Keratinocyte (primary cell): ENCODE measurements at regions not wholly inside any gene's neighbourhood (a gene's known extent, or its start where the extent isn't known, plus 50 kb on each side); places are given as distances from the start of the nearest gene placed in this dataset.

Experiments
- DNase-seq: peaks from one replicate; pipeline ENCODE4 v3.0.0-alpha.2; 2011; ENCODE audit warnings: low read depth, missing footprints, low spot score
- FAIRE-seq: peaks from 2 replicates; lab custom pipeline; 2011; peaks lifted over from hg19 to GRCh38; lab: Jason Lieb, UNC
- H2AFZ ChIP-seq: 2 replicates; pipeline ENCODE4 v1.6.0; 2012; ENCODE audit warnings: low read length, control low read depth, inconsistent platforms; ENCODE audit not compliant: control insufficient read depth
- H3K27ac ChIP-seq: 2 replicates; pipeline ENCODE4 v1.5.1; 2011; ENCODE audit warnings: low read length; ENCODE audit not compliant: control insufficient read depth, insufficient read depth
- H3K27me3 ChIP-seq: 3 replicates; pipeline ENCODE4 v1.6.0; 2011; ENCODE audit warnings: low read length; ENCODE audit not compliant: control insufficient read depth, insufficient read depth; ENCODE audit errors: extremely low read depth
- H3K36me3 ChIP-seq, 2 experiments: 2 replicates in 1 of 2; 3 replicates in 1 of 2; pipeline ENCODE4 v1.5.1; 2011; ENCODE audit warnings: low read length in 2 of 2, mild to moderate bottlenecking in 1 of 2; ENCODE audit not compliant: control insufficient read depth in 2 of 2, insufficient read depth in 2 of 2; ENCODE audit errors: extremely low read depth in 1 of 2
- H3K4me1 ChIP-seq: 3 replicates; pipeline ENCODE4 v1.5.1; 2011; ENCODE audit warnings: low read length; ENCODE audit not compliant: control insufficient read depth, insufficient read depth; ENCODE audit errors: extremely low read depth
- H3K4me2 ChIP-seq: 3 replicates; pipeline ENCODE4 v1.6.0; 2011; ENCODE audit warnings: low read depth, low read length; ENCODE audit not compliant: control insufficient read depth, insufficient read depth; ENCODE audit errors: extremely low read depth
- H3K4me3 ChIP-seq, 3 experiments: fragments of 200-600 bp in 1 of 3; sonication (generic) in 1 of 3; 2 replicates in 2 of 3; 3 replicates in 1 of 3; pipeline ENCODE4 v1.5.1; 2011 to 2016; ENCODE audit warnings: low read length in 3 of 3, mild to moderate bottlenecking in 3 of 3, control low read depth in 2 of 3, inconsistent platforms in 1 of 3, low read depth in 1 of 3, mixed read lengths in 1 of 3, mixed run types in 1 of 3, moderate library complexity in 1 of 3; ENCODE audit not compliant: control insufficient read depth in 2 of 3, insufficient read depth in 2 of 3; ENCODE audit errors: extremely low read depth in 1 of 3
- H3K79me2 ChIP-seq: 2 replicates; pipeline ENCODE4 v1.6.0; 2012; ENCODE audit warnings: low read length; ENCODE audit not compliant: control insufficient read depth, insufficient read depth
- H3K9ac ChIP-seq: 3 replicates; pipeline ENCODE4 v1.6.0; 2011; ENCODE audit warnings: low read length; ENCODE audit not compliant: control insufficient read depth, insufficient read depth; ENCODE audit errors: extremely low read depth
- H3K9me1 ChIP-seq: 3 replicates; pipeline ENCODE4 v1.6.0; 2011; ENCODE audit warnings: low read length; ENCODE audit not compliant: control insufficient read depth, insufficient read depth; ENCODE audit errors: extremely low read depth
- H3K9me3 ChIP-seq: 2 replicates; pipeline ENCODE4 v1.5.1; 2012; ENCODE audit warnings: low read depth, low read length; ENCODE audit not compliant: control insufficient read depth
- H4K20me1 ChIP-seq: 3 replicates; pipeline ENCODE4 v1.6.0; 2011; ENCODE audit warnings: low read length; ENCODE audit not compliant: control insufficient read depth, insufficient read depth; ENCODE audit errors: extremely low read depth
- CTCF ChIP-seq, 3 experiments: IDR thresholded peaks in 1 of 3; conservative IDR thresholded peaks in 1 of 3; optimal IDR thresholded peaks in 1 of 3; 2 replicates in 2 of 3; 3 replicates in 1 of 3; pipeline versions ENCODE3 to v1.5.1; 2011; ENCODE audit warnings: low read length in 3 of 3, mild to moderate bottlenecking in 3 of 3, moderate library complexity in 2 of 3, control low read depth in 1 of 3, inconsistent platforms in 1 of 3; ENCODE audit not compliant: insufficient read depth in 2 of 3; ENCODE audit errors: extremely low read depth in 1 of 3
- EZH2 ChIP-seq: IDR thresholded peaks from one replicate; pipeline ENCODE4 v1.6.1; 2012; ENCODE audit warnings: inconsistent platforms, mild to moderate bottlenecking, low read length, moderate library complexity
- dilution Hi-C: fragments of 300-500 bp; cut with MboI; formaldehyde crosslinking; loops from one replicate; pipeline ENCODE4 v1.7.0; 2020; ENCODE audit warnings: low sequenced_read_pairs; ENCODE audit not compliant: extremely low pct_ligation_motif_present

GRCh38 chr12:91732086-91732485 is 413.6 kb downstream of the BTG1 start:
- FAIRE-seq = no peak
- Histone ChIP-seq H2AFZ (no peak overlapping the region), H3K4me1 (no peaks in the 10 kb centered on the region), H3K79me2 (no peaks in the 10 kb centered on the region), H3K9me3 (no peaks in the 10 kb centered on the region), H3K27me3 (no peaks in the 10 kb centered on the region), H3K9ac (no peak overlapping the region), H3K36me3 (no peaks in the 10 kb centered on the region), H4K20me1 (no peaks in the 10 kb centered on the region), H3K9me1 (no peaks in the 10 kb centered on the region), H3K4me3 (no peak overlapping the region), H3K27ac (no peak overlapping the region), H3K4me2 (no peak overlapping the region)
- no peak for DNase-seq
- TF ChIP-seq EZH2 = no peak
- TF ChIP-seq CTCF (optimal IDR thresholded peaks at IDR 0.05 in 1 of 3, IDR thresholded peaks at IDR 0.05 in 1 of 3, conservative IDR thresholded peaks at IDR 0.05 in 1 of 3; ENCODE audit: extremely low read depth in 1 of 3, insufficient read depth in 2 of 3, low read length in 3 of 3) = no peak
- dilution Hi-C loops = no loop called here

GRCh38 chr12:91729543-91729942 is 416.1 kb downstream of the BTG1 start:
- no peaks in the 10 kb centered on the region for H3K9me1 ChIP-seq
- dilution Hi-C loops = no loop called here
- no peak for DNase-seq
- no peaks in the 10 kb centered on the region for H4K20me1 ChIP-seq
- H2AFZ ChIP-seq = no peak overlapping the region
- H3K9me3 ChIP-seq = no peaks in the 10 kb centered on the region
- no peak overlapping the region for H3K4me2 ChIP-seq
- TF ChIP-seq EZH2 (no peak), CTCF (optimal IDR thresholded peaks at IDR 0.05 in 1 of 3, IDR thresholded peaks at IDR 0.05 in 1 of 3, conservative IDR thresholded peaks at IDR 0.05 in 1 of 3; ENCODE audit: extremely low read depth in 1 of 3, insufficient read depth in 2 of 3, low read length in 3 of 3) (no peak)
- H3K4me3 ChIP-seq = no peak overlapping the region
- H3K79me2 ChIP-seq = no peaks in the 10 kb centered on the region
- no peaks in the 10 kb centered on the region for H3K4me1 ChIP-seq
- H3K9ac ChIP-seq = no peak overlapping the region
- H3K27me3 ChIP-seq = no peaks in the 10 kb centered on the region
- no peaks in the 10 kb centered on the region for H3K36me3 ChIP-seq
- FAIRE-seq = no peak
- no peak overlapping the region for H3K27ac ChIP-seq
